Posterior cingulate gyrus (tissue), 11 donors: ENCODE measurements at regions not wholly inside any gene's neighbourhood (a gene's known extent, or its start where the extent isn't known, plus 50 kb on each side); places are given as distances from the start of the nearest gene placed in this dataset.
"Not testable (repeated sequence)": the region's sequence is repeated elsewhere in the genome, so short reads cannot be mapped to it uniquely, and the experiment has no call there.

Experiments
- DNase-seq, 10 donors: peaks; one replicate each; pipeline versions ENCODE4 v3.0.0 to v3.0.0-alpha.2; 2020 to 2021; ENCODE audit warnings: mixed read lengths in 3 of 10
- intact Hi-C: fragments of 100-400 bp; cut with DNase I; formaldehyde crosslinking; loops from one replicate; pipeline ENCODE4 v1.15.1; 2023

- intact Hi-C loops, result no loop called here
- no peak for DNase-seq
Observed at GRCh38 chr14:70269582-70269981, 80.8 kb upstream of the SLC8A3 start.

- DNase-seq, result no peak
- intact Hi-C loops, result no loop called here
Observed at GRCh38 chr14:70268760-70269159, 80.0 kb upstream of the SLC8A3 start.

DNA sequence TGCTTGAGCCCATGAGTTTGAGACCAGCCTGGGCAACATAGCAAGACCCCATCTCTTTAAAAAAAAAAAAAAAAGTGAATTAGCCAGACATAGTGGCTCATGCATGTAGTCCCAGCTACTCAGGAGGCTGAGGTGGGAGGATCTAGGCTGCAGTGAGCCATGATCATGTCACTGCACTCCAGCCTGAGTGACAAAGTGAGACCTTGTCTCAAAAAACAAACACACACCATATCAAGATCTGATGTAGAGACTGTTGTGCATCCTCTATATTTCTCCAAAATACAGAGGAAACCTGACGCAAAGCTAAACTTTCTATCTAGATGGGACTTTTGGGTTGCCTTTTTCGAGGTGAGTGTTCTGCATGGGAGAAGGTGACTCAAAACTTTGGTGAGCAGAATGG lies 77.4 kb upstream of the SLC8A3 start:
- no peak for DNase-seq
- intact Hi-C loops, result no loop called here

- intact Hi-C loops, result no loop called here
- no peak for DNase-seq
Observed at GRCh38 chr14:70265422-70265821, 76.7 kb upstream of the SLC8A3 start.

- intact Hi-C loops, result no loop called here
- DNase-seq, result no peak
Observed at GRCh38 chr14:70259420-70259819, 70.7 kb upstream of the SLC8A3 start.

GRCh38 chr14:70257526-70257925 lies 68.8 kb upstream of the SLC8A3 start:
- DNase-seq, result no peak
- intact Hi-C loops, result no loop called here

GRCh38 chr14:70256601-70257000 lies 67.8 kb upstream of the SLC8A3 start:
- no peak for DNase-seq
- intact Hi-C loops, result no loop called here

DNA sequence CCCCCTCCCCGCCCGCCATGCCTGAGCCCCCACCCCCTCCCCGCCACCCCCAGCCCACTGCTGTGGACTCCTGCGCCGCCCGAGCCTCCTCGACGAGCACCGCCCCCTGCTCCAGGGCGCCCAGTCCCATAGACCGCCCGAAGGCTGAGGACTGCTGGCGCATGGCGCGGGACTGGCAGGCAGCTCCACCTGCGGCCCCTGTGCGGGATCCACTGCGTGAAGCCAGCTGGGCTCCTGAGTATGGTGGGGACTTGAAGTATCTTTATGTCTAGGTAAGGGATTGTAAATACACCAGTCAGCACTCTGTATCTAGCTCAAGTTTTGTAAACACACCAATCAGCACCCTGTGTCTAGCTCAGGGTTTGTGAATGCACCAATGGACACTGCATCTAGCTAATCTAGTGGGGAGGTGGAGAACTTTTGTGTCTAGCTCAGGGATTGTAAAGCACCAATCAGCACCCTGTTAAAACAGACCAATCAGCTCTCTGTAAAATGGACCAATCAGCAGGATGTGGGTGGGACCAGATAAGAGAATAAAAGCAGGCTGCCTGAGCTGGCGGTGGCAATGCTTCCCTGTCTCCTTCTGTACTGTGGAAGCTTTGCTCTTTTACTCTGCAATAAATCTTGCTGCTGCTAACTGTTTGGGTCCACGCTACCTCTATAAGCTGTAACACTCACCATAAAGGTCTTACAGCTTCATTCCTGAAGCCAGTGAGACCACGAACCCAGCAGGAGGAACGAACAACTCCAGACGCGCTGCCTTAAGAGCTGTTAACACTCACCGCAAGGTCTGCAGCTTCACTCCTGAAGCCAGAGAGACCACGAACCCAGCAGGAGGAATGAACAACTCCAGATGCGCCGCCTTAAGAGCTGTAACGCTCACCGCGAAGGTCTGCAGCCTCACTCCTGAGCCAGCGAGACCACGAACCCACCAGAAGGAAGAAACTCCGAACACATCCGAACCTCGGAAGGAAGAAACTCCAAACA lies 66.6 kb upstream of the SLC8A3 start:
- DNase-seq, result peak in 1 of 10 donors; percentile 62
- intact Hi-C loops, result not testable (repeated sequence)

GRCh38 chr14:70254476-70254961 lies 65.8 kb upstream of the SLC8A3 start:
- DNase-seq, result peak in 1 of 10 donors; percentile 9
- intact Hi-C loops, result no loop called here

- intact Hi-C loops, DNase-seq: not testable (repeated sequence)
Observed at GRCh38 chr14:70253547-70253946, 64.8 kb upstream of the SLC8A3 start.

DNA sequence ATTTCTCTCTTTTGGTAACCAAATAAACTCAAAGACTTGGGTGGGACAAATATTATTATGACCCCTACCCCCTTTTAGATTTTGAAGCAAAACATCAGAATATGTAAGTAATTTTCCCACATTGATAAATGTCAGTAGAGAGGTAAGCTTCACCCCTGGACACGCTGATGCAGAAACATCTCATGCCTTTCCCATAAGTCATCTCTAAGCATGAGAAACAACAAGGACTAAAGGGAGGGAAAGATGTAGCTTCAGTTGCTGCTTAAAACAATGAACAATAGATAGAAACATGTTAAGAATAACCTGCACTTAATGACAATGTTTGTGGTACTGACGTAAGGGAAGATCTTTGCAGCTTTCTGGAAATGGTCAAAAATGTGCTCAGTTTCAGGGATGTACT lies 56.3 kb upstream of the SLC8A3 start:
- intact Hi-C loops, result no loop called here
- no peak for DNase-seq

DNA sequence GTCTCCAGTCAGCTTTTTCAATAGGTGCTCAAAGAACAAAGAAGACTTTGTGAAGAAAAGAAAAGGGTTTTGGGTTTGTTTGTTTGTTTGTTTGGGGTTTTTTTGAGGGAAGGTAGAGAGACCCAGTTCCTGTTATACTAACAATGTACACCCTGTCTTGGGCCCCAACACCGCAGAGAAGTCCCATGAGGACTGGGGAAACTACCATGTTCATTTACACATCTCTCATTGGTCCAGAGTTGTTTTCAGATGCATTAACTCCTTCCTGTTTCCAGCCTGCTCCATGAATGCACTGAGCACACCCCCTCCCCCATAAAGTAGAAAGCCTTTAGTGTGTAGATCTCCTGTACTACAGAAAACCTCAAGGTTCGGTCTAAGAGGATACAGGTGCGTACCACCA lies 51.1 kb upstream of the SLC8A3 start:
- DNase-seq, result no peak

GRCh38 chr14:70238635-70239034 lies 49.9 kb upstream of the SLC8A3 start:
- intact Hi-C loops, DNase-seq: not testable (repeated sequence)

More for the DNA sequence above, 51.1 kb upstream of the SLC8A3 start:
- intact Hi-C loops, result no loop called here
